Activated T-cell treated with anti-CD3 and anti-CD28 coated beads, Interleukin-2, amount 50 U/mL, for 24 hours (primary cell): ENCODE measurements at regions not wholly inside any gene's neighbourhood (a gene's known extent, or its start where the extent isn't known, plus 50 kb on each side); places are given as distances from the start of the nearest gene placed in this dataset.
"Not testable (repeated sequence)": the region's sequence is repeated elsewhere in the genome, so short reads cannot be mapped to it uniquely, and the experiment has no call there.

ENCODE experiments used
- DNase-seq: peaks from one replicate; pipeline ENCODE4 v3.0.0-alpha.2; 2020
- H3K27ac Mint-ChIP-seq: 2 replicates; pipeline ENCODE4 v1.8.0; 2020; ENCODE audit warnings: mild to moderate bottlenecking, mixed read lengths
- H3K27me3 Mint-ChIP-seq: 2 replicates; pipeline ENCODE4 v1.8.0; 2020; ENCODE audit warnings: mixed read lengths
- H3K36me3 Mint-ChIP-seq: 2 replicates; pipeline ENCODE4 v1.8.0; 2020; ENCODE audit warnings: low read depth, mixed read lengths
- H3K4me1 Mint-ChIP-seq: 2 replicates; pipeline ENCODE4 v1.8.0; 2020; ENCODE audit warnings: low read depth, mixed read lengths
- H3K4me3 Mint-ChIP-seq: 2 replicates; pipeline ENCODE4 v1.8.0; 2020; ENCODE audit warnings: mild to moderate bottlenecking, moderate library complexity, mixed read lengths
- H3K9me3 Mint-ChIP-seq: 2 replicates; pipeline ENCODE4 v1.8.0; 2020; ENCODE audit warnings: mixed read lengths

GRCh38 chr2:106257135-106257534, 63.0 kb upstream of the UXS1 start:
- no peaks in the 10 kb centered on the region for H3K36me3 Mint-ChIP-seq
- no peak overlapping the region for H3K27ac Mint-ChIP-seq
- DNase-seq: no peak
- no peak overlapping the region for H3K4me3 Mint-ChIP-seq
- H3K4me1 Mint-ChIP-seq: peaks cover 2% of the 10 kb centered on the region
- peaks cover 3% of the 10 kb centered on the region for H3K27me3 Mint-ChIP-seq
- H3K9me3 Mint-ChIP-seq: no peaks in the 10 kb centered on the region

- not testable (repeated sequence) for DNase-seq, H3K9me3 Mint-ChIP-seq, H3K36me3 Mint-ChIP-seq, H3K4me3 Mint-ChIP-seq, H3K4me1 Mint-ChIP-seq, H3K27me3 Mint-ChIP-seq
- peak overlapping the region; percentile 33 for H3K27ac Mint-ChIP-seq
Measured at GRCh38 chr2:106249157-106249828, 55.2 kb upstream of the UXS1 start.

GRCh38 chr2:106248548-106249151, 54.5 kb upstream of the UXS1 start:
- not testable (repeated sequence) for H3K27me3 Mint-ChIP-seq, H3K27ac Mint-ChIP-seq, H3K4me1 Mint-ChIP-seq, H3K9me3 Mint-ChIP-seq, H3K36me3 Mint-ChIP-seq, H3K4me3 Mint-ChIP-seq, DNase-seq
